Stimulated activated CD4-positive, alpha-beta T cell treated with anti-CD3 and anti-CD28 coated beads, Interleukin-12 subunit alpha, Interleukin-12 subunit beta, amount 100 ng/mL, for 24 hours (primary cell): ENCODE measurements at regions not wholly inside any gene's neighbourhood (a gene's known extent, or its start where the extent isn't known, plus 50 kb on each side); places are given as distances from the start of the nearest gene placed in this dataset.
"Not testable (repeated sequence)": the region's sequence is repeated elsewhere in the genome, so short reads cannot be mapped to it uniquely, and the experiment has no call there.

Experiments used
- DNase-seq, 2 experiments: peaks; one replicate each; pipeline ENCODE4 v3.0.0-alpha.2; 2020; ENCODE audit warnings: low read depth in 2 of 2

- DNase-seq = not testable (repeated sequence)
These were observed 173.9 kb downstream of the TJP1 start for GRCh38 chr15:29648415-29648814.

- DNase-seq = no peak
These were observed 176.4 kb downstream of the TJP1 start for GRCh38 chr15:29645841-29646240.

GRCh38 chr15:29644361-29644760 lies 177.9 kb downstream of the TJP1 start:
- not testable (repeated sequence) for DNase-seq

- DNase-seq = no peak
These were observed 183.5 kb downstream of the TJP1 start for GRCh38 chr15:29638781-29639180.

GRCh38 chr15:29638011-29638410 lies 184.3 kb downstream of the TJP1 start:
- DNase-seq = no peak

- DNase-seq = no peak
These were observed 184.7 kb downstream of the TJP1 start for GRCh38 chr15:29637555-29637954.

GRCh38 chr15:29636921-29637320 lies 185.3 kb downstream of the TJP1 start:
- DNase-seq = no peak

- DNase-seq = no peak
These were observed 186.1 kb downstream of the TJP1 start for GRCh38 chr15:29636140-29636539.

- no peak for DNase-seq
These were observed 186.7 kb downstream of the TJP1 start for GRCh38 chr15:29635513-29636098.

GRCh38 chr15:29633971-29634370 lies 188.3 kb downstream of the TJP1 start:
- no peak for DNase-seq

- DNase-seq = no peak
These were observed 189.4 kb downstream of the TJP1 start for GRCh38 chr15:29632671-29633406.

- no peak for DNase-seq
These were observed 190.9 kb downstream of the TJP1 start for GRCh38 chr15:29631076-29632070.

GRCh38 chr15:29624271-29624670 lies 198.0 kb downstream of the TJP1 start:
- DNase-seq = no peak

- DNase-seq = no peak
These were observed 199.1 kb downstream of the TJP1 start for GRCh38 chr15:29623116-29623639.

GRCh38 chr15:29622637-29623036 lies 199.6 kb downstream of the TJP1 start:
- no peak for DNase-seq

- no peak for DNase-seq
These were observed 200.7 kb downstream of the TJP1 start for GRCh38 chr15:29621616-29622015.

- DNase-seq = no peak
These were observed 203.7 kb downstream of the TJP1 start for GRCh38 chr15:29618586-29618985.

GRCh38 chr15:29616512-29616911 lies 205.8 kb downstream of the TJP1 start:
- no peak for DNase-seq

GRCh38 chr15:29615791-29616190 lies 206.5 kb downstream of the TJP1 start:
- DNase-seq = no peak

- no peak for DNase-seq
These were observed 208.3 kb downstream of the TJP1 start for GRCh38 chr15:29613951-29614382.

GRCh38 chr15:29612701-29613100 lies 209.6 kb downstream of the TJP1 start:
- no peak for DNase-seq

GRCh38 chr15:29612096-29612495 lies 210.2 kb downstream of the TJP1 start:
- DNase-seq = no peak
